ENCODE measurements at regions not wholly inside any gene's neighbourhood (a gene's known extent, or its start where the extent isn't known, plus 50 kb on each side); places are given as distances from the start of the nearest gene placed in this dataset.

- TF ChIP-seq CTCF (IDR thresholded peaks at IDR 0.05 in 8 of 11, conservative IDR thresholded peaks at IDR 0.05 in 3 of 11) (no peak), POLR2A (IDR thresholded peaks at IDR 0.05) (no peak), POLR2AphosphoS5 (IDR thresholded peaks at IDR 0.05) (no peak)
Measured at GRCh38 chr12:28954333-28954732, 194.7 kb upstream of the FAR2 start.

Measured in spleen (tissue), 7 donors.